HG03095 (cell line): ENCODE measurements at regions not wholly inside any gene's neighbourhood (a gene's known extent, or its start where the extent isn't known, plus 50 kb on each side); places are given as distances from the start of the nearest gene placed in this dataset.
"Not testable (repeated sequence)": the region's sequence is repeated elsewhere in the genome, so short reads cannot be mapped to it uniquely, and the experiment has no call there.

ENCODE experiments used
- ATAC-seq: cut with Tn5 transposase; IDR thresholded peaks from one replicate; pipeline ENCODE4 v1.9.1; 2021; ENCODE audit warnings: moderate library complexity; ENCODE audit not compliant: unreplicated experiment

DNA sequence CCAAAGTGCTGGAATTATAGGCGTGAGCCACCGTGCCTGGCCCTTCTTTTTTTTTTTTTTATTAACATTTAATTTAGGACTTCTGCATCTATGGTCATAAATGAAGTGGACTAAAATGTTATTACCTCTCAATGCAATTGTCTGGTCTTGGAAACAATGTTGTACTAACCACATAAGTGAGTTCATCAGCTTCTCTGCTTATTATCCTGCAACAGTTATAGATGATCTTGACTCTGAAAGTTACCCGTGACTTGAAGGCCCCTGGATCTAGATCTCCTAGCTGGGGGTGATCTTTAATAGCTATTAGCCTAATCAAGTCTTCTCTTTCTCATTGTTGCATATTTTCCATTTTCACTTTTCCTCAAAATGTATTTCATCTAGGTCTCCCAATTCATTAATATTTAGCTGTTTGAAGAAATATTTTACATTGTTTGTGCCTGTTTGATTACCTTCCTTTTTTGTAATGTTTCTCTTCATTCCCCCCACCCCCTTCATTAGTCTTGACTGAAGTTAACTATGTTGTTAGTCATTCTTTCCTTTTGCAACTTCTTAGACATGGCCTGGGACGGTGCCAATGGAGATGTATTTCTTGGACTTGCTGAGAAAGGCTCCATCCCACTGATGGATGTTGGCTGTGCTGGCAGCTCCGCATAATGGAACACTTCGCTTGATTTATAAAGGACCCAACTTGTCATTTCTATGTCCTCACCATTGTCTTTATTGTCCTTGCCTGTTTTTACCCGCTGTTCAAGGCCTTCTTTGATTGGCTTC, 141.6 kb upstream of the RIOK3 start:
- ATAC-seq: no peak

- ATAC-seq: no peak
Observed at GRCh38 chr18:23313379-23313778, 139.7 kb upstream of the RIOK3 start.

- ATAC-seq: no peak
Observed at GRCh38 chr18:23314672-23315071, 138.4 kb upstream of the RIOK3 start.

- ATAC-seq: no peak
Observed at GRCh38 chr18:23316316-23316715, 136.8 kb upstream of the RIOK3 start.

- ATAC-seq: no peak
Observed at GRCh38 chr18:23316988-23317387, 136.1 kb upstream of the RIOK3 start.

DNA sequence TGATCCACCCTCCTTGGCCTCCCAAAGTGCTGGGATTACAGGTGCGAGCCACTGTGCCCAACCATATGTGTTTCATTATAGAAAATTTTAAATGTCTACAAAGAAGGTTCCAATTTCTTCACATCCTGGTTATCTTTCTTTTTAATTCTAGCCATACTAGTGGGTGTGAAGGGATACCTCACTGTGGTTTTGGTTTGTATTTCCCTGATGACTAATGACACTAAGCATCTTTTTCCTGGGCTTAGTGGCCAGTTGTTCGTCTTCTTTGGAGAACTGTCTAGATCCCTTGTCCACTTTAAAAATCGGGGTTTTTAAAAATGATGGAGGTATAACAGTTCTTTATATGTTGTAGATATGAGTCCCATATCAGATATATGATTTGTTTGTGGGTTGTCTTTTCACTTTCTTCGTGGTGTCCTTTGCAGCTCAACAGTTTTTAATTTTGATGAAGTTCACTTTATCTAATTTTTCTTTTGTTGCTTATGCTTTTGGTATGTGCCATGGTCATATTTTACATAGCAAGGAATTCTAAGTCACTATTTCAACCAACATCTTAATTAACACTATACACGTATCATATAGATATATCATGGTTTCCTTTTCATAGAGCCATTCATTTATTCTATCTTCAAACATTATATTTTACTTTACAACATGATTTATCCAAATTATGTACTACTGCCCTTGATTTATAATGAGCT, 135.0 kb upstream of the RIOK3 start:
- ATAC-seq: no peak

GRCh38 chr18:23320709-23321236, 132.3 kb upstream of the RIOK3 start:
- no peak for ATAC-seq

GRCh38 chr18:23321996-23322395, 131.1 kb upstream of the RIOK3 start:
- no peak for ATAC-seq

DNA sequence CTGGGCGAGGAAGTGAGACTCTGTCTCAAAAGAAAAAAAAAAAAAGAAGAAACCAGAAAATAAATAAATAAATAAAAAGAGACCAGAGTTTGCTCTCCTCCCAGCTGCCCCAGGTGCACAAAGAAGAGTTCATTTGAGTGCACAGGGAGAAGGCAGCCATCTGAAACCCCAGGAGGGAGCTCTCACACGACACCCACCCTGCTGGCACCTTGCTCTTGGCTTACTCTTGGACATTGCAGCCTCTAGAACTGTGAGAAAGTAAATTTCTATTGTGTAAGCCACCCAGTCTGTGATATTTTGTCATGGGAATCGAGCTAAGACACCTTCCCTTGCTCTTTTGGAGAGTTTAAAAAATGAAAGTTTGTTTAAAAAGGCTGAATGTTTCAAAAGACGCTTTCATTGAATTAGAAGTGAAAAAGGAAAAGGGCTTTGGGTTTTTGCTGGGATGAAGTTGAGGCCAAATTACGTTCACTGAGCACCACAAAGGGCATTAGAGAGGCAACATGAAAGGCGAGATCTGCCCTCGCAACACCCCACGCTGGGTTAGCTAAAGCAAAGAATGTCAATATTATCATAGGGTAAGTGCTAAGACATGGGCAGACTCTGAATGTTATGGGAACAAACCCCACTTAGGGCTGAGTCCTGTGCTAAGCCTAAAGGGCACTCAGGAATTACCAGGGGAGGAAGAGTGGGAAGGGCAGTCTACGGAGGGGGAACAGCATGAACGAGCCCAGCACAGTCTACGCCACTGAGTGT, 128.9 kb upstream of the RIOK3 start:
- ATAC-seq: no peak

- ATAC-seq: no peak
Observed at GRCh38 chr18:23324861-23325260, 128.2 kb upstream of the RIOK3 start.

DNA sequence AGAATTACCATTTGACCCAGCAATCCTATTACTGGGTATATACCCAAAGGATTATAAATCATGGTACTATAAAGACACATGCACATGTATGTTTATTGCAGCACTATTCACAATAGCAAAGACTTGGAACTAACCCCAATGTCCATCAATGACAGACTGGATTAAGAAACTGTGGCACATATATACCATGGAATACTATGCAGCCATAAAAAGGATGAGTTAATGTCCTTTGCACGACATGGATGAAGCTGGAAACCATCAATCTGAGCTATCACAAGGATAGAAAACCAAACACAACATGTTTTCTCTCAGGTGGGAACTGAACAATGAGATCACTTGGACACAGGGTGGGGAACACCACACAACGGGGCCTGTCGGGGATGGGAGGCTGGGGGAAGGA, 123.4 kb upstream of the RIOK3 start:
- not testable (repeated sequence) for ATAC-seq

DNA sequence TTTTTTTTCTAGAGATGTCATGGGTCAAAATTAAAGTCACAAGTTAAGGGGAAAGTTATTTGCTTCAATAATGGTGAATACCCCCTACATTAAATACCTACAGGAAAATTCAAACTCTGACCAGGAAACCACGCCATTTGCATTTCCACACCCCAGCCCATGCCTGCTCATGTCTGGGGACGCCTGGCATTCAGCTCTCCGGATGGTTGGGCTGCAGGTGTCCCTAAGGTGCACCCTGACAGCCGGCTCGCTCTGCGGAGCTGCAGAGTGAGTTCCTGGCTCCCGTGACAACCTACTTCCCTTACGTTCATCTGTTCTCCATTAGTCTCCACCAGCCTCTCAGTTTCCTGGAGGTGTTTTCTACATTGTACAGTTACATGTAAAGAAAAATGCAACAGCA, 122.7 kb upstream of the RIOK3 start:
- ATAC-seq: peak; percentile 87

DNA sequence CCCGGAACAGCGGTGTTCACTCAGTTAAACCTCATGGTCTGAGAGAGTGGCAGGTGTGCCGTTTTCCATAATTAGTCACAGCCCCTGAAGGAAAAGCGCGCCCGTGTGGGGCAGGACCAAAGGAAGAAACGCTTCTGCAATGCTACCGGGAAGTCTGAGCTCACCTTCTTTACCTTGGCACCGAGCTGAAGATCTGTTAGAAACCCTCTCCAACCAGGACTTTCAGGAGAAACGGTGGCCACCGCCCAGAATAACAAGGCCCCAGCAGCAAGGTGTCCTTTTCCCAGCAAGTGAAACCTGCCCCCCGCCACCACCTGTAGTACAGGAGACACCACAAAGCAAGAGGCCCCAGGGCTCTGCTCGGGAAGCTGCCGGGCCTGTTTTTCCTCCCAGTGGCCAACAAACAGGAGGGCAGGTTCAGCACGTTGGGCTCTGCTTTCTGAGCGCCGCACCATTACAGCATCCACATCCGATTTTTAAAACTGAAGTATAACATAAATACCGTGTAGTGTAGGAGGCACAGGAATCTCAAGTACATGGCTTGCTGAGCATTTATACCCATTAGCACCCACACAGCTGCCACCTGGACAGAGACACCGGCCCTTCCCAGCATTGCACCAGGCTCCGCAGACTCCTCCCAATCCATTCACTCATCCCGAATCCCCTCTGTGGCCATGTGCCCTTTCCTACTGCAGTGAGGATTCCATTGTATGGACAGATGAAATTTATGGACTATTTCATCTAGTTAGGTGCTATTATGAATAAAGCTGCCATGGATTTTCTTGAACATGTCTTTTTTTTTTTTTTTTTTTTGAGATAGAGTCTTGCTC, 121.8 kb upstream of the RIOK3 start:
- ATAC-seq: no peak

DNA sequence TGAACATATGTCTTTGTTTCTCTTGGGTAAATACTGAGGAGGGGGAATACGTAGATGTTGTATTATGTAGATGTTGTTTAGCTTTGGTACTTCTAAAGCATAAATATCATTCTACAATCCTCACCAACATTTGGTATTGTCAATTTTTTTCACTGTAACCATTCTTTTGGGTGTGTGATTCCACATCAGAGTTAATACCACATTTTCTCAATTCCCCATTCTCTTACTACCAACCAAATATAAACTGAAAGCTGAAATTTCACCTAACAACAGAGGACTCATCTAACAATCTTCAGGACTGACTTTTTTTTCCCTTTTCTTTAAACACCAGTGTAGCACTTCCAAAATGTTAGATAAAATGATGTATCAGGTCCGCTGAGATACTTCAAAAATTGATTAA, 120.7 kb upstream of the RIOK3 start:
- no peak for ATAC-seq

- no peak for ATAC-seq
Observed at GRCh38 chr18:23333827-23334226, 119.3 kb upstream of the RIOK3 start.

DNA sequence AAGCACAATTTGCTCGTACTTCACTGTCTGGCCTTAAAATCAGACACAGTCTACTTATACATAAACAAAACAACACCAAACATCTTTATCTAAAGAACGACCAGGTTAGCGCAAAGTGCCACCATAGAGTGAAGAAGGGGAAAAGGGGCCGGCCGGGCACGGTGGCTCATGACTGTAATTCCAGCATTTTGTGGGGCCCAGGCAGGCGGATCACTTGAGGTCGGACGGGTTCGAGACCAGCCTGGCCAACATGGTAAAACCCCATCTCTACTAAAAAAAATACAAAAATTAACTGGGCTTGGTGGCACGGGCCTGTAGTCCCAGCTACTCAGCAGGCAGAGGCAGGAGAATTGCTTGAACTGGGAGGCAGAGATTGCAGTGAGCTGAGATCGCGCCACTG, 118.5 kb upstream of the RIOK3 start:
- ATAC-seq: no peak

DNA sequence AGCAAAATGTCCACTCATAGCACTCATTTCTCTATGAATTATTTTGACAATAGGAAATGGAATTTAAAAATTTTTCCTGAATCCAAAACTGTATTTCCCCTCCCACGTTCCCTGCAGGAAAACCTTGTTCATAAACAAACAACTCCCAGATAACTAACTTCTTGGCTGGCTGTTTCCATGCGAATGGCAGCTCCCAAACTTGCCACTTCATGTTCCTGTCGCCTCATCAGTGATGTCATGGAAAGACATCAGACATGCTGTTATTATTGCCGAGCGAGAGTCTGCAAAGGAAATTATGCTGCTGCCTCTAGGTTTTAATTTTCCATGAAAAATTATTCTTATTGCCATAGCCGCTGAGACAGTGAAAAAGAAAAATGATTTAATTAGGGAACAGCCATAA, 117.0 kb upstream of the RIOK3 start:
- ATAC-seq: no peak

- ATAC-seq: no peak
Observed at GRCh38 chr18:23337599-23338444, 115.3 kb upstream of the RIOK3 start.

DNA sequence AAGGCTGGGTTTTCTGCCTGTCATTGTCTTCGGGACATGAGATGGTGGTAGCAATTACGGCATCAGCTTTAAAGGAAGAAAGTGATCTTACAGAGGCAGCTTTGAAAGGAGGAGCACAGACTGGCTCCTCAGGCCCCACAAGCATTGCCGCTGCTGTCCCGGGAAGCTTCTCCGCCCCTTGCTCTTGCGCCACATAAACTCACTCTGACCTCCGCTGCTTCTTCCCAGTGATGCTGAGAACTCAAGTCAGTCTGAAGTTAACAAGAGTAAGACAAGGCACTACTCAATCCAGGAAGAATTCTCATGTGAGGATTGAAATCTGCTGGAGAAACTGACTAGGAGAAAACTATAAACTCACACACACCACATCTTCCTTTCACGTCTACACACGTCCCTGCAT, 112.4 kb upstream of the RIOK3 start:
- no peak for ATAC-seq

DNA sequence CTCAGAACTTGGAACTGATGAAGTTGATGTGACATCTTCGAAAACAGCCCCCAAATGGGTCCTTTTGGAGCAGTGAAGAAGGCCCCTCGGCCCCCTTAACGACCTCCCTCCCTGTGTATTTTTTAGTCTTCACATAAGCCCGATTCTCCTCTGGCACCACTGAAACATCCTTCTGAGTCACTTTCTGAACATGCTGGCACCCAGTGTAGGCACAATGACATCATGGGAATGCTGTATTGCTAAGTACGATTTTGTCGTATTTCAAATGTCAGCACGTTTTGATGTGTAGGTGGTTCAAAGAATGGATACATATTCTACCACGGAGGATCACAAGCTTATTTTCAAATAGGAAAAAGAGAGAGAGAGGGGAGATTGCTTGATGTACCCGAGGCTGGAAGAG, 111.7 kb upstream of the RIOK3 start:
- no peak for ATAC-seq
